H1 (cell line): ENCODE measurements at regions not wholly inside any gene's neighbourhood (a gene's known extent, or its start where the extent isn't known, plus 50 kb on each side); places are given as distances from the start of the nearest gene placed in this dataset.

Source experiments
- CTBP2 ChIP-seq: IDR thresholded peaks from 2 replicates; pipeline ENCODE4 v1.7.0; 2011; ENCODE audit warnings: borderline replicate concordance, mild to moderate bottlenecking, moderate library complexity, mixed read lengths, low read length; ENCODE audit not compliant: insufficient read depth, insufficient read length
- EZH2 ChIP-seq: fragments of 200-600 bp; sonication (generic); IDR thresholded peaks from 2 replicates; pipeline ENCODE4 v1.7.1; 2012; ENCODE audit warnings: low read depth, mild to moderate bottlenecking, moderate library complexity, low read length, inconsistent platforms; ENCODE audit not compliant: severe bottlenecking
- GABPA ChIP-seq: IDR thresholded peaks from 2 replicates; pipeline ENCODE4 v1.6.1; 2011; ENCODE audit warnings: mild to moderate bottlenecking, low read length, moderate library complexity, borderline replicate concordance; ENCODE audit not compliant: insufficient read depth
- POLR2AphosphoS5 ChIP-seq: IDR thresholded peaks from 2 replicates; pipeline ENCODE4 v1.6.1; 2011; ENCODE audit warnings: low read depth, low read length
- RNF2 ChIP-seq: fragments of 200-900, 300-1000 bp; sonication (generic); IDR thresholded peaks from 2 replicates; pipeline ENCODE4 v1.7.1; 2016; ENCODE audit warnings: borderline replicate concordance, low read depth, mild to moderate bottlenecking, antibody characterized with exemption, low read length; ENCODE audit not compliant: poor library complexity, severe bottlenecking; ENCODE audit errors: missing control alignments
- SUZ12 ChIP-seq: fragments of 200-600 bp; sonication (generic); IDR thresholded peaks from 2 replicates; pipeline ENCODE4 v1.6.1; 2012; ENCODE audit warnings: mild to moderate bottlenecking, inconsistent platforms, low read length, moderate library complexity, mixed read lengths
- TBP ChIP-seq: IDR thresholded peaks from 2 replicates; pipeline ENCODE4 v1.6.1; 2011; ENCODE audit warnings: low read depth, low read length, improper control_type of control experiment
- TF ChIP-seq, protein P1 (sequence below): fragments of 300-600 bp; sonication (generic); IDR thresholded peaks from 2 replicates; pipeline ENCODE4 v1.7.1; 2012; ENCODE audit warnings: low read length, moderate library complexity, mild to moderate bottlenecking, inconsistent platforms; ENCODE audit not compliant: insufficient replicate concordance

GRCh38 chr4:101718810-101719209, 71.7 kb upstream of the BANK1 start (continued):
- TF ChIP-seq, protein P1, sequence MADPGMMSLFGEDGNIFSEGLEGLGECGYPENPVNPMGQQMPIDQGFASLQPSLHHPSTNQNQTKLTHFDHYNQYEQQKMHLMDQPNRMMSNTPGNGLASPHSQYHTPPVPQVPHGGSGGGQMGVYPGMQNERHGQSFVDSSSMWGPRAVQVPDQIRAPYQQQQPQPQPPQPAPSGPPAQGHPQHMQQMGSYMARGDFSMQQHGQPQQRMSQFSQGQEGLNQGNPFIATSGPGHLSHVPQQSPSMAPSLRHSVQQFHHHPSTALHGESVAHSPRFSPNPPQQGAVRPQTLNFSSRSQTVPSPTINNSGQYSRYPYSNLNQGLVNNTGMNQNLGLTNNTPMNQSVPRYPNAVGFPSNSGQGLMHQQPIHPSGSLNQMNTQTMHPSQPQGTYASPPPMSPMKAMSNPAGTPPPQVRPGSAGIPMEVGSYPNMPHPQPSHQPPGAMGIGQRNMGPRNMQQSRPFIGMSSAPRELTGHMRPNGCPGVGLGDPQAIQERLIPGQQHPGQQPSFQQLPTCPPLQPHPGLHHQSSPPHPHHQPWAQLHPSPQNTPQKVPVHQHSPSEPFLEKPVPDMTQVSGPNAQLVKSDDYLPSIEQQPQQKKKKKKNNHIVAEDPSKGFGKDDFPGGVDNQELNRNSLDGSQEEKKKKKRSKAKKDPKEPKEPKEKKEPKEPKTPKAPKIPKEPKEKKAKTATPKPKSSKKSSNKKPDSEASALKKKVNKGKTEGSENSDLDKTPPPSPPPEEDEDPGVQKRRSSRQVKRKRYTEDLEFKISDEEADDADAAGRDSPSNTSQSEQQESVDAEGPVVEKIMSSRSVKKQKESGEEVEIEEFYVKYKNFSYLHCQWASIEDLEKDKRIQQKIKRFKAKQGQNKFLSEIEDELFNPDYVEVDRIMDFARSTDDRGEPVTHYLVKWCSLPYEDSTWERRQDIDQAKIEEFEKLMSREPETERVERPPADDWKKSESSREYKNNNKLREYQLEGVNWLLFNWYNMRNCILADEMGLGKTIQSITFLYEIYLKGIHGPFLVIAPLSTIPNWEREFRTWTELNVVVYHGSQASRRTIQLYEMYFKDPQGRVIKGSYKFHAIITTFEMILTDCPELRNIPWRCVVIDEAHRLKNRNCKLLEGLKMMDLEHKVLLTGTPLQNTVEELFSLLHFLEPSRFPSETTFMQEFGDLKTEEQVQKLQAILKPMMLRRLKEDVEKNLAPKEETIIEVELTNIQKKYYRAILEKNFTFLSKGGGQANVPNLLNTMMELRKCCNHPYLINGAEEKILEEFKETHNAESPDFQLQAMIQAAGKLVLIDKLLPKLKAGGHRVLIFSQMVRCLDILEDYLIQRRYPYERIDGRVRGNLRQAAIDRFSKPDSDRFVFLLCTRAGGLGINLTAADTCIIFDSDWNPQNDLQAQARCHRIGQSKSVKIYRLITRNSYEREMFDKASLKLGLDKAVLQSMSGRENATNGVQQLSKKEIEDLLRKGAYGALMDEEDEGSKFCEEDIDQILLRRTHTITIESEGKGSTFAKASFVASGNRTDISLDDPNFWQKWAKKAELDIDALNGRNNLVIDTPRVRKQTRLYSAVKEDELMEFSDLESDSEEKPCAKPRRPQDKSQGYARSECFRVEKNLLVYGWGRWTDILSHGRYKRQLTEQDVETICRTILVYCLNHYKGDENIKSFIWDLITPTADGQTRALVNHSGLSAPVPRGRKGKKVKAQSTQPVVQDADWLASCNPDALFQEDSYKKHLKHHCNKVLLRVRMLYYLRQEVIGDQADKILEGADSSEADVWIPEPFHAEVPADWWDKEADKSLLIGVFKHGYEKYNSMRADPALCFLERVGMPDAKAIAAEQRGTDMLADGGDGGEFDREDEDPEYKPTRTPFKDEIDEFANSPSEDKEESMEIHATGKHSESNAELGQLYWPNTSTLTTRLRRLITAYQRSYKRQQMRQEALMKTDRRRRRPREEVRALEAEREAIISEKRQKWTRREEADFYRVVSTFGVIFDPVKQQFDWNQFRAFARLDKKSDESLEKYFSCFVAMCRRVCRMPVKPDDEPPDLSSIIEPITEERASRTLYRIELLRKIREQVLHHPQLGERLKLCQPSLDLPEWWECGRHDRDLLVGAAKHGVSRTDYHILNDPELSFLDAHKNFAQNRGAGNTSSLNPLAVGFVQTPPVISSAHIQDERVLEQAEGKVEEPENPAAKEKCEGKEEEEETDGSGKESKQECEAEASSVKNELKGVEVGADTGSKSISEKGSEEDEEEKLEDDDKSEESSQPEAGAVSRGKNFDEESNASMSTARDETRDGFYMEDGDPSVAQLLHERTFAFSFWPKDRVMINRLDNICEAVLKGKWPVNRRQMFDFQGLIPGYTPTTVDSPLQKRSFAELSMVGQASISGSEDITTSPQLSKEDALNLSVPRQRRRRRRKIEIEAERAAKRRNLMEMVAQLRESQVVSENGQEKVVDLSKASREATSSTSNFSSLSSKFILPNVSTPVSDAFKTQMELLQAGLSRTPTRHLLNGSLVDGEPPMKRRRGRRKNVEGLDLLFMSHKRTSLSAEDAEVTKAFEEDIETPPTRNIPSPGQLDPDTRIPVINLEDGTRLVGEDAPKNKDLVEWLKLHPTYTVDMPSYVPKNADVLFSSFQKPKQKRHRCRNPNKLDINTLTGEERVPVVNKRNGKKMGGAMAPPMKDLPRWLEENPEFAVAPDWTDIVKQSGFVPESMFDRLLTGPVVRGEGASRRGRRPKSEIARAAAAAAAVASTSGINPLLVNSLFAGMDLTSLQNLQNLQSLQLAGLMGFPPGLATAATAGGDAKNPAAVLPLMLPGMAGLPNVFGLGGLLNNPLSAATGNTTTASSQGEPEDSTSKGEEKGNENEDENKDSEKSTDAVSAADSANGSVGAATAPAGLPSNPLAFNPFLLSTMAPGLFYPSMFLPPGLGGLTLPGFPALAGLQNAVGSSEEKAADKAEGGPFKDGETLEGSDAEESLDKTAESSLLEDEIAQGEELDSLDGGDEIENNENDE: no peak
- TF ChIP-seq SUZ12 (no peak), CTBP2 (no peak), EZH2 (no peak), POLR2AphosphoS5 (no peak), GABPA (no peak), TBP (no peak), RNF2 (no peak)
- TF ChIP-seq, all 59 proteins: peak for 0
